KMS-11 (cell line): ENCODE measurements at regions not wholly inside any gene's neighbourhood (a gene's known extent, or its start where the extent isn't known, plus 50 kb on each side); places are given as distances from the start of the nearest gene placed in this dataset.
"Not testable (repeated sequence)": the region's sequence is repeated elsewhere in the genome, so short reads cannot be mapped to it uniquely, and the experiment has no call there.

Experiments used
- H2AFZ ChIP-seq: fragments of 200-600 bp; sonication (generic); 2 replicates; pipeline ENCODE4 v1.6.1; 2016; ENCODE audit warnings: antibody characterized with exemption, mixed run types, low read depth
- H3K27ac ChIP-seq: fragments of 200-600 bp; sonication (generic); 2 replicates; pipeline ENCODE4 v1.6.1; 2016; ENCODE audit warnings: mild to moderate bottlenecking, mixed run types
- H3K27me3 ChIP-seq: fragments of 200-600 bp; sonication (generic); 2 replicates; pipeline ENCODE4 v1.6.1; 2017; ENCODE audit warnings: mild to moderate bottlenecking, low read depth, mixed run types, moderate library complexity; ENCODE audit not compliant: insufficient read depth
- H3K36me3 ChIP-seq: fragments of 200-600 bp; sonication (generic); 2 replicates; pipeline ENCODE4 v1.6.1; 2017; ENCODE audit warnings: mild to moderate bottlenecking, mixed run types; ENCODE audit not compliant: insufficient read depth
- H3K4me1 ChIP-seq: fragments of 200-600 bp; sonication (generic); 2 replicates; pipeline ENCODE4 v1.6.1; 2016; ENCODE audit warnings: mild to moderate bottlenecking, low read depth, mixed run types; ENCODE audit not compliant: poor library complexity, severe bottlenecking
- H3K4me2 ChIP-seq: fragments of 200-600 bp; sonication (generic); 2 replicates; pipeline ENCODE4 v1.7.0; 2016; ENCODE audit warnings: mild to moderate bottlenecking, mixed run types
- H3K4me3 ChIP-seq: fragments of 200-600 bp; sonication (generic); IDR thresholded peaks from 2 replicates; pipeline ENCODE4 v1.6.1; 2017; ENCODE audit warnings: low read depth, low read length, mixed read lengths; ENCODE audit not compliant: insufficient read depth
- H3K79me2 ChIP-seq: fragments of 200-600 bp; sonication (generic); 2 replicates; pipeline ENCODE4 v1.6.1; 2016; ENCODE audit warnings: low read depth, mixed run types; ENCODE audit not compliant: insufficient read depth
- H3K9ac ChIP-seq: fragments of 200-600 bp; sonication (generic); 2 replicates; pipeline ENCODE4 v1.6.1; 2016; ENCODE audit warnings: mild to moderate bottlenecking, mixed run types
- H4K20me1 ChIP-seq: fragments of 200-600 bp; sonication (generic); 2 replicates; pipeline ENCODE4 v1.6.1; 2016; ENCODE audit warnings: mild to moderate bottlenecking, mixed run types; ENCODE audit not compliant: insufficient read depth
- CTCF ChIP-seq: fragments of 200-600 bp; sonication (generic); conservative IDR thresholded peaks from 2 replicates; pipeline ENCODE4 v1.6.1; 2017; ENCODE audit warnings: low read depth, mild to moderate bottlenecking, antibody characterized with exemption, low read length, moderate library complexity, mixed read lengths

- H3K36me3 ChIP-seq = no peaks in the 10 kb centered on the region
- H3K79me2 ChIP-seq = no peaks in the 10 kb centered on the region
- no peaks in the 10 kb centered on the region for H3K4me1 ChIP-seq
- H3K27me3 ChIP-seq = no peaks in the 10 kb centered on the region
- no peak overlapping the region for H3K4me3 ChIP-seq
- H2AFZ ChIP-seq = no peak overlapping the region
- no peak for TF ChIP-seq CTCF
- H4K20me1 ChIP-seq = no peaks in the 10 kb centered on the region
- H3K4me2 ChIP-seq = no peak overlapping the region
- no peak overlapping the region for H3K9ac ChIP-seq
- H3K27ac ChIP-seq = no peak overlapping the region
Observed at GRCh38 chr3:104245981-104246380, 1120.7 kb upstream of the ALCAM start.

- Histone ChIP-seq H3K79me2 (no peaks in the 10 kb centered on the region), H3K36me3 (no peaks in the 10 kb centered on the region), H3K4me3 (no peak overlapping the region), H4K20me1 (no peaks in the 10 kb centered on the region), H3K27ac (no peak overlapping the region), H3K9ac (no peak overlapping the region), H3K27me3 (no peaks in the 10 kb centered on the region), H3K4me1 (no peaks in the 10 kb centered on the region), H2AFZ (no peak overlapping the region), H3K4me2 (no peak overlapping the region)
- TF ChIP-seq CTCF = no peak
Observed at GRCh38 chr3:104257486-104257885, 1109.2 kb upstream of the ALCAM start.

DNA sequence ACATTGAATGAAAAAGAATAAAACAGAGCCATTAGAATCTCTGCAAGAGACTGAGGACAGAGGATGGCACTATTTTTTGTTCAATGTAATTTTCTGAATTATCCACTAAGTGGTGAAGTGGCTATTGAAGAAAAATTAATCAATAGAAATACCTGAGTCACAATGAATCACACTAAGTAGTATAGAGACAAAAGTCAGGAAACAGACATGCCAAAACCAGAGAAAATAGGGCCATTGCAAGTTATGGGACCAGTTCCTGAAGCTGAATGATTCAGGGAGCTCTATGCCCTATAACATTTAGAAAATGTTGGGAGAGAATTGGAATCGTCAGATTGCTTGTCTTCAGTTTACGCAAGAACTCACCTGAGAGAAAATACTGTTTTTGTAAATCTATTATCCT, 1103.2 kb upstream of the ALCAM start:
- no peaks in the 10 kb centered on the region for H4K20me1 ChIP-seq
- H3K27ac ChIP-seq = no peak overlapping the region
- H3K9ac ChIP-seq = no peak overlapping the region
- H3K36me3 ChIP-seq = no peaks in the 10 kb centered on the region
- no peaks in the 10 kb centered on the region for H3K27me3 ChIP-seq
- no peak overlapping the region for H2AFZ ChIP-seq
- H3K4me1 ChIP-seq = no peaks in the 10 kb centered on the region
- H3K4me3 ChIP-seq = no peak overlapping the region
- H3K4me2 ChIP-seq = no peak overlapping the region
- H3K79me2 ChIP-seq = no peaks in the 10 kb centered on the region
- no peak for TF ChIP-seq CTCF

DNA sequence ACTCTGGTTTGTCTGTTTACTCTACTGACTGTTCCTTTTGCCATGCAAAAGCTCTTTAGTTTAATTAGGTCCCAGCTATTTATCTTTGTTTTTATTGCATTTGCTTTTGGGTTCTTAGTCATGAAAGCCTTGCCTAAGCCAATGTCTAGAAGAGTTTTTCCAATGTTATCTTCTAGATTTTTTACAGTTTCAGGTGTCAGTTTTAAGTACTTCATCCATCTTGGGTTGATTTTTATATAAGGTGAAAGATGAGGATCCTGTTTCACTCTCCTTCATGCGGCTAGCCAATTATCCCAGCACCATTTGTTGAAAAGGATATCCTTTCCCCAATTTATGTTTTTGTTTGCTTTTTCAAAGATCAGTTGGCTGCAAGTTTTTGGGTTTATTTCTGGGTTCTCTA, 1100.5 kb upstream of the ALCAM start:
- H3K27ac ChIP-seq, H3K9ac ChIP-seq, H3K4me2 ChIP-seq, H3K27me3 ChIP-seq, H4K20me1 ChIP-seq, H3K4me1 ChIP-seq, H3K4me3 ChIP-seq, H3K79me2 ChIP-seq, H2AFZ ChIP-seq, H3K36me3 ChIP-seq: not testable (repeated sequence)

- Histone ChIP-seq H3K4me1 (no peaks in the 10 kb centered on the region), H3K4me3 (no peak overlapping the region), H2AFZ (no peak overlapping the region), H3K27me3 (no peaks in the 10 kb centered on the region), H3K27ac (no peak overlapping the region), H3K36me3 (no peaks in the 10 kb centered on the region), H3K79me2 (no peaks in the 10 kb centered on the region), H3K4me2 (no peak overlapping the region), H3K9ac (no peak overlapping the region), H4K20me1 (no peaks in the 10 kb centered on the region)
- TF ChIP-seq CTCF = no peak
Observed at GRCh38 chr3:104269771-104270170, 1096.9 kb upstream of the ALCAM start.
